SU-DHL-6 (cell line): ENCODE measurements at regions not wholly inside any gene's neighbourhood (a gene's known extent, or its start where the extent isn't known, plus 50 kb on each side); places are given as distances from the start of the nearest gene placed in this dataset.
"Not testable (repeated sequence)": the region's sequence is repeated elsewhere in the genome, so short reads cannot be mapped to it uniquely, and the experiment has no call there.

Source experiments
- H2AFZ ChIP-seq: fragments of 200-600 bp; sonication (generic); 2 replicates; pipeline ENCODE4 v1.6.1; 2014; ENCODE audit warnings: low read depth, mild to moderate bottlenecking, moderate library complexity, mixed read lengths, antibody characterized with exemption, low read length; ENCODE audit not compliant: severe bottlenecking
- H3F3A ChIP-seq: fragments of 200-600 bp; shearing (Covaris generic); 2 replicates; pipeline ENCODE4 v1.6.0; 2016; ENCODE audit warnings: antibody characterized with exemption, mild to moderate bottlenecking; ENCODE audit not compliant: insufficient read depth
- H3K27ac ChIP-seq: fragments of 200-600 bp; sonication (generic); 2 replicates; pipeline ENCODE4 v1.5.1; 2016; ENCODE audit warnings: low read depth, mild to moderate bottlenecking, low read length, moderate library complexity, mixed read lengths
- H3K27me3 ChIP-seq: fragments of 200-600 bp; sonication (generic), shearing (Covaris generic); 2 replicates; pipeline ENCODE4 v1.6.0; 2014; ENCODE audit warnings: mild to moderate bottlenecking, low read length
- H3K36me3 ChIP-seq: fragments of 200-600 bp; sonication (generic); 2 replicates; pipeline ENCODE4 v1.6.1; 2014; ENCODE audit warnings: mild to moderate bottlenecking, low read length, mixed read lengths
- H3K4me2 ChIP-seq: fragments of 300-600, 200-600 bp; shearing (Covaris generic), sonication (generic); 2 replicates; pipeline ENCODE4 v1.6.0; 2014; ENCODE audit warnings: low read length, low read depth, mild to moderate bottlenecking; ENCODE audit not compliant: poor library complexity, severe bottlenecking
- H3K4me3 ChIP-seq: fragments of 200-600 bp; sonication (generic); 2 replicates; pipeline ENCODE4 v1.5.1; 2014; ENCODE audit warnings: antibody characterized with exemption, low read length, mild to moderate bottlenecking, mixed read lengths; ENCODE audit not compliant: insufficient read depth, poor library complexity, severe bottlenecking
- H3K79me2 ChIP-seq: fragments of 200-600 bp; sonication (generic); 2 replicates; pipeline ENCODE4 v1.6.1; 2014; ENCODE audit warnings: mild to moderate bottlenecking, low read length, moderate library complexity; ENCODE audit not compliant: insufficient read depth
- H3K9ac ChIP-seq: fragments of 200-600 bp; sonication (generic); 2 replicates; pipeline ENCODE4 v1.7.0; 2014; ENCODE audit warnings: mild to moderate bottlenecking, low read length
- H3K9me2 ChIP-seq: fragments of 200-600 bp; sonication (generic); replicated peaks from 2 replicates; pipeline ENCODE4 v1.6.1; 2014; ENCODE audit warnings: low read length; ENCODE audit not compliant: insufficient read depth
- H3K9me3 ChIP-seq: fragments of 200-600 bp; sonication (generic); 2 replicates; pipeline ENCODE4 v1.6.1; 2014; ENCODE audit warnings: low read length, mixed read lengths; ENCODE audit not compliant: insufficient read depth
- H4K20me1 ChIP-seq: fragments of 200-600 bp; sonication (generic); 2 replicates; pipeline ENCODE4 v1.6.1; 2014; ENCODE audit warnings: low read depth, mild to moderate bottlenecking, antibody characterized with exemption, low read length, moderate library complexity, mixed read lengths

DNA sequence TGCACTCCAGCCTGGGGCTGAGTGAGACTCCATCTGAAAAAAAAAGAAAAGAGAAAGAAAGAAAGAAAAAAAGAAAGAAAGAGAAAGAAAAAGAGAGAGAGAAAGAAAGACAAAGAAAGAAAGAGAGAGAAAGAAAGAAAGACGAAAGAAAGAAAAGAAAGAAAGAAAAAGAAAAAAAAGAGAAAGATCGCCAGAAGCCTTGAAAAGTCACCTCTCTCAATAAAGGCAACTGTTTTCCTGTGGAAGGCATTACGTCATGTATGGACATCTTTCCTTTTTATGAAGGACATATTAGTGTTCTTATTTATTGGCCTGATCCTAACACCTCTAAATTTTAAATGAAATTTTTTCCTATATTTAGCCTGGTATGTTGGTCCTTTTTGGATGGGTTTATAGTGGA lies 310.9 kb upstream of the FRG1 start:
- H3K27ac ChIP-seq, H3K9me2 ChIP-seq, H3K27me3 ChIP-seq, H3K36me3 ChIP-seq, H3K4me2 ChIP-seq, H3K4me3 ChIP-seq, H4K20me1 ChIP-seq, H3K79me2 ChIP-seq, H3F3A ChIP-seq, H3K9ac ChIP-seq, H3K9me3 ChIP-seq, H2AFZ ChIP-seq: not testable (repeated sequence)

DNA sequence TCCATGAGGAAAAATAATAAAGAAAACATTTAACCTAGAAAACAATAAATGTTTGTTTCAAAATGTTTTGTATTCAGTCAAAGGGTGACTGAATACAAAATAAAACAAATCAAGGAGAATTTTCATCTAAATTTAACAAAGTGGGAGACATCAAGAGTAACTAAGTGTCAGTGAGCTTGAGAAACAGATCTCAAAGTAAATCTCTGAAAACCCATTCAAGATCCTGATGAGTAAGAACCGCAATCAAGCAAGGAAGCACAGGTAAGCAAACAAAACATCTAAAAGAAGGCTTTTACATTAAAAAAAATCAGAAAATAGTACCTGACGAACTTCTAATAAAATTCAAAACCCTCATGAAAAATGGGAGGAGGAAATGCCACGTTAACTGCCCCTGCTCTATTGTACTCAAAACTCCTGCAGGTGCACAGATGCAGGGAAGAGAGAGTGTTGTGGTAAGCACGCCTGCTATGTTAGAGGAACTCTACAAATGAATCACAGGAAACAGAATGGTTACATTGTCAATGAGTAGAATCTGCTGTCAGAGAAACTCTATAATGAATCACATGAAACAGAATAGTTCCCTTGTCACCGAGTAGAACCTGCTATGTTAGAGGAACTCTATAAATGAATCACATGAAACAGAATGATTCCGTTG lies 309.6 kb upstream of the FRG1 start:
- not testable (repeated sequence) for H3K27me3 ChIP-seq, H3K9me2 ChIP-seq, H2AFZ ChIP-seq, H3K27ac ChIP-seq, H3K9me3 ChIP-seq, H3K4me2 ChIP-seq, H3K4me3 ChIP-seq, H3F3A ChIP-seq, H3K79me2 ChIP-seq, H3K9ac ChIP-seq, H3K36me3 ChIP-seq, H4K20me1 ChIP-seq

DNA sequence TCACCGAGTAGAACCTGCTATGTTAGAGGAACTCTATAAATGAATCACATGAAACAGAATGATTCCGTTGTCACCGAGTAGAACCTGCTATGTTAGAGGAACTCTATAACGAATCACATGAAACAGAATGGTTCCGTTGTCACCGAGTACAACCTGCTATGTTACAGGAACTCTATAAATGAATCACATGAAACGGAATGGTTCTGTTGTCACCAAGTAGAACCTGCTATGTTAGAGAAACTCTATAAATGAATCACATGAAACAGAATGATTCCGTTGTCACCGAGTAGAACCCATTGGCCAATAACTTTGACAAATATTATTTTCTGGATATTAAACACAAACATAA lies 309.1 kb upstream of the FRG1 start:
- H3K79me2 ChIP-seq, H3K27ac ChIP-seq, H3K9ac ChIP-seq, H3K4me3 ChIP-seq, H3F3A ChIP-seq, H3K9me3 ChIP-seq, H3K9me2 ChIP-seq, H2AFZ ChIP-seq, H3K27me3 ChIP-seq, H3K36me3 ChIP-seq, H3K4me2 ChIP-seq, H4K20me1 ChIP-seq: not testable (repeated sequence)

DNA sequence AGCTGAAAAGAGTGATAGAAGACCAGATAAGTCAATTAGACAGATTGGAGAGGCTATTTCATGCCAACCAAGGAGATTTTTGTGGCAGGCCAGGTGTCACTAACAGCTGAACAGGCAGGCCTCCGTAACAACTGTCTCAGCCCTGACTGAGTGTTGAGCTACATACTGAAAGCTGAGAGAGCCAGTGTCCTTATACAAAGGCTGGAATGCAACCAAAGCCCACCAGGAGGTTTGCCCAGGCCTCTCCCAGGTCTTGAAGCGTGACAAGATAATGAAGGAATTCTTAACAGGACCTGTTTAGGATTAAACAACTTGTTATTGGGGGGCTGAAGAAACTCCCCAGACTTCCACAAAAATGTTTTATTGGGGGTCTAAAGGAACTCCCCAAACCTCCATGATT lies 290.2 kb upstream of the FRG1 start:
- H3K9ac ChIP-seq, H3K4me2 ChIP-seq, H3K27ac ChIP-seq, H3K4me3 ChIP-seq, H3K9me3 ChIP-seq, H3K27me3 ChIP-seq, H4K20me1 ChIP-seq, H3K36me3 ChIP-seq, H2AFZ ChIP-seq, H3K79me2 ChIP-seq, H3K9me2 ChIP-seq, H3F3A ChIP-seq: not testable (repeated sequence)

DNA sequence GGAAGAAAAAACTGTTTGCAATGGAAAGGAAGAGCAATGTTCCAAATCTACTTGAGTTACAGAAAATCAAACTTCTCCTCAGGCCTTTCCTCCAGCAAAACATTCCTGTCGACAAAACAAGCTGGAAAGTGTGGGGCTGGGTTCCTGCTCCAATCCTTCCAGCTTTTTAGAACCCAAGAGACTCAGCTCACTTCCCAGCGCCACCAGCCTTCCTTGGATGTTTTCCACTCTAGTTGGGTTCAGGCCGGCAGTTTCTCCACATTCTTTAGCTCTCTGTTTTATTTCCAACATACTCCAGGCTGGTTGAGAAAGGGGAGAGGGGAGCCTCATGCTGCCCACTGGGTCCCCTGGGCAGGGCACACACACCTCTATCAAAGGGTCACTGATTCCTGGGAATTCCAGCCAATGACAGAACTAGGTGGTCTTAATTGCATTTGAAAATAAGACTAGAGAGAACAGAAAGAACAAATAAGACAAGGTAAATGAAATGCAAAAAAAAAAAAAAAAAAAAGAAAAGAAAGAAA lies 287.5 kb upstream of the FRG1 start:
- not testable (repeated sequence) for H3K4me3 ChIP-seq, H3K27ac ChIP-seq, H3K79me2 ChIP-seq, H3K27me3 ChIP-seq, H3F3A ChIP-seq, H3K4me2 ChIP-seq, H3K36me3 ChIP-seq, H4K20me1 ChIP-seq, H2AFZ ChIP-seq, H3K9ac ChIP-seq, H3K9me3 ChIP-seq, H3K9me2 ChIP-seq

DNA sequence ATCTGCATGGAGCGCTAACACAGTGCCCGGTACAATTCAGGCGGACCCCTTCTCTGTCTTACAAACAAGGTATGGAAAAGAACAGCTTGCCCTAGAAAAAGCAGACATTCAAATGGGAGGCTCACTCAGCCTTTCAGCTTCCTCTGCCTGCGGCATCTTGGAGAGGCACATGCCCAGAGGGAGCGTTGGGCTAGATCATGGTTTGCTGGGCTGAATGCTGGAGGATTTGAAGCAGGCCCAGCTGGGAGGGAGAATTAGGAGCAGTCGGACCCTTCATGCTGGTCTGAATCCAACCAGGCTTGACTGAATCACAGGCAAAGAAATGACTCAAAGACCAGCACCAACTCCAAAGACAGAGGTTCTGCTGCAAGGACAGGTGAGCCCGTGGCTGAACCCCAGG lies 286.7 kb upstream of the FRG1 start:
- H3F3A ChIP-seq, H3K27me3 ChIP-seq, H3K9me2 ChIP-seq, H3K79me2 ChIP-seq, H3K27ac ChIP-seq, H4K20me1 ChIP-seq, H2AFZ ChIP-seq, H3K36me3 ChIP-seq, H3K4me2 ChIP-seq, H3K9ac ChIP-seq, H3K4me3 ChIP-seq, H3K9me3 ChIP-seq: not testable (repeated sequence)

DNA sequence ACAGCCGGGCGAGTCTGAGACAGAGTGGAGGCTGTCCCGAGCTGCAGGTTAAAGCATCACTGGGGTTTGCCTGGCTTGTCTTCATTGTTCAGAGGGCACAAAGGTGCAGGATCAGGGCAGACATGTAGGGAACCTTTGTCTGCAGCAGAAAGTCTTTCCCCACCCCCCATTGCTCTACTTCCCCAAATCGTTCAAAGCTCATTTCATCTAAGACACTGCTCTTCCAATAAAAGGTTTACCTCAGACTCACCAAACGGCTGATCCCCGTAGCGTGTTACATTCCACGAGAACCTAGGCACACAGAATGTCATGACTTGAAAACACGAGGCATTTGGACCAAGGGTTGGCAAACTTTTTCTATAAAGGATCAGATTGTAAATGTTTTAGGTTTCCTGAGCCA lies 286.3 kb upstream of the FRG1 start:
- H3K9me2 ChIP-seq, H3K9me3 ChIP-seq, H3K79me2 ChIP-seq, H4K20me1 ChIP-seq, H2AFZ ChIP-seq, H3K4me3 ChIP-seq, H3K36me3 ChIP-seq, H3K27ac ChIP-seq, H3K9ac ChIP-seq, H3K4me2 ChIP-seq, H3F3A ChIP-seq, H3K27me3 ChIP-seq: not testable (repeated sequence)

DNA sequence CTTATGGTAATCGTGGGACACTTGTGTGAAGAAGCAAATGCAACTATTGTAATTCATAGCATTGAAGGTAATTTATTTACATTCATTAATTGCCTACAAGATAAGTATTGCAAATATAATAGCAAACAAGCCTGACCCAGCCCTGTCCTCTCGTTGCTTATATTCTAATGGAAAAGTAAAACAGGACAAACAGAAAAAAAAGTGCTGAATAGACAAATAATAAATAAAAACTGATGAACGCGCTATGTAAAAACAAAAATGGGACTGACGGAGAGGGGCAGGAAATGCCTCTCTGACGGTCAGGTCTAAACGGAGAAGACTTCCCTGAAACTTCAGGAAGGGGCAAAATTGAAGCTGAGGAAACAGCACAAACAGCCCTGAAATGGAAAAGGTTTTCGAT lies 284.9 kb upstream of the FRG1 start:
- not testable (repeated sequence) for H3K9me3 ChIP-seq, H3K4me3 ChIP-seq, H3K4me2 ChIP-seq, H3K9me2 ChIP-seq, H4K20me1 ChIP-seq, H3K79me2 ChIP-seq, H3K36me3 ChIP-seq, H2AFZ ChIP-seq, H3K27me3 ChIP-seq, H3F3A ChIP-seq, H3K27ac ChIP-seq, H3K9ac ChIP-seq
